Keratinocyte (primary cell): ENCODE measurements at regions not wholly inside any gene's neighbourhood (a gene's known extent, or its start where the extent isn't known, plus 50 kb on each side); places are given as distances from the start of the nearest gene placed in this dataset.

Experiments
- EZH2 ChIP-seq: IDR thresholded peaks from one replicate; pipeline ENCODE4 v1.6.1; 2012; ENCODE audit warnings: inconsistent platforms, mild to moderate bottlenecking, low read length, moderate library complexity
- TF ChIP-seq, protein P1 (sequence below), 3 experiments: IDR thresholded peaks in 1 of 3; conservative IDR thresholded peaks in 1 of 3; optimal IDR thresholded peaks in 1 of 3; 2 replicates in 2 of 3; 3 replicates in 1 of 3; pipeline versions ENCODE3 to v1.5.1; 2011; ENCODE audit warnings: low read length in 3 of 3, mild to moderate bottlenecking in 3 of 3, moderate library complexity in 2 of 3, control low read depth in 1 of 3, inconsistent platforms in 1 of 3; ENCODE audit not compliant: insufficient read depth in 2 of 3; ENCODE audit errors: extremely low read depth in 1 of 3

DNA sequence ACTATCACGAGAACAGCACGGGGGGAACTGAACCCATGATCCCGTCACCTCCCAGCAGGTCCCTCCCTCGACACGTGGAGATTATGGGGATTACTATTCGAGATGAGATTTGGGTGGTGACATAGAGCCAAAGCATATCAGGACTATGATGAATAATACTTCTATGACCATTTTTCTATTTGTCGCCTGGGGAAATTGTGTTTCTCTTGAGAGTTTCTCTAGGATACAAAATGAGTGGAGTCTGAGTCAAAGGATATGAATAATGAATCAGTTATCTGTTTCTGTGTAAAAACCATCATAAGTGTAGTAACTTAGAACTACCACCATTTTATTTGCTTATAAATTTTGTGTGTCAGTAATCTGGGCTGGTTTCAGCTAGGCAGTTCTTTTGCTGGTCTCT is 533.0 kb upstream of the ARX start:
- no peak for TF ChIP-seq EZH2
- TF ChIP-seq, protein P1, sequence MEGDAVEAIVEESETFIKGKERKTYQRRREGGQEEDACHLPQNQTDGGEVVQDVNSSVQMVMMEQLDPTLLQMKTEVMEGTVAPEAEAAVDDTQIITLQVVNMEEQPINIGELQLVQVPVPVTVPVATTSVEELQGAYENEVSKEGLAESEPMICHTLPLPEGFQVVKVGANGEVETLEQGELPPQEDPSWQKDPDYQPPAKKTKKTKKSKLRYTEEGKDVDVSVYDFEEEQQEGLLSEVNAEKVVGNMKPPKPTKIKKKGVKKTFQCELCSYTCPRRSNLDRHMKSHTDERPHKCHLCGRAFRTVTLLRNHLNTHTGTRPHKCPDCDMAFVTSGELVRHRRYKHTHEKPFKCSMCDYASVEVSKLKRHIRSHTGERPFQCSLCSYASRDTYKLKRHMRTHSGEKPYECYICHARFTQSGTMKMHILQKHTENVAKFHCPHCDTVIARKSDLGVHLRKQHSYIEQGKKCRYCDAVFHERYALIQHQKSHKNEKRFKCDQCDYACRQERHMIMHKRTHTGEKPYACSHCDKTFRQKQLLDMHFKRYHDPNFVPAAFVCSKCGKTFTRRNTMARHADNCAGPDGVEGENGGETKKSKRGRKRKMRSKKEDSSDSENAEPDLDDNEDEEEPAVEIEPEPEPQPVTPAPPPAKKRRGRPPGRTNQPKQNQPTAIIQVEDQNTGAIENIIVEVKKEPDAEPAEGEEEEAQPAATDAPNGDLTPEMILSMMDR (optimal IDR thresholded peaks at IDR 0.05 in 1 of 3, IDR thresholded peaks at IDR 0.05 in 1 of 3, conservative IDR thresholded peaks at IDR 0.05 in 1 of 3; ENCODE audit: extremely low read depth in 1 of 3, insufficient read depth in 2 of 3, low read length in 3 of 3), result no peak
